Central memory CD8-positive, alpha-beta T cell (primary cell): ENCODE measurements at regions not wholly inside any gene's neighbourhood (a gene's known extent, or its start where the extent isn't known, plus 50 kb on each side); places are given as distances from the start of the nearest gene placed in this dataset.

ENCODE experiments used
- ATAC-seq: fragments of 150-1000 bp; cut with Tn5 transposase; replicated peaks from 2 replicates; pipeline ENCODE4 v1.10.0; 2022; ENCODE audit warnings: mild to moderate bottlenecking, moderate FRiP score, moderate number of reproducible peaks; ENCODE audit not compliant: poor library complexity, severe bottlenecking; ENCODE audit errors: extremely low read depth
- DNase-seq, 2 donors: peaks; one replicate each; pipeline ENCODE4 v3.0.0; 2021; ENCODE audit warnings: low spot score in 2 of 2
- H3K27ac Mint-ChIP-seq: one replicate; pipeline ENCODE4 v1.8.0; 2022; ENCODE audit warnings: low read depth, mild to moderate bottlenecking, moderate library complexity, mixed read lengths
- H3K27me3 Mint-ChIP-seq: one replicate; pipeline ENCODE4 v1.8.0; 2022; ENCODE audit warnings: mixed read lengths
- H3K36me3 Mint-ChIP-seq: one replicate; pipeline ENCODE4 v1.8.0; 2022; ENCODE audit warnings: mild to moderate bottlenecking, moderate library complexity, mixed read lengths; ENCODE audit not compliant: insufficient read depth
- H3K4me1 Mint-ChIP-seq: one replicate; pipeline ENCODE4 v1.8.0; 2022; ENCODE audit warnings: mixed read lengths
- H3K4me3 Mint-ChIP-seq: one replicate; pipeline ENCODE4 v1.8.0; 2022; ENCODE audit warnings: mild to moderate bottlenecking, moderate library complexity, mixed read lengths
- H3K9me3 Mint-ChIP-seq: one replicate; pipeline ENCODE4 v1.8.0; 2022; ENCODE audit warnings: mixed read lengths

DNA sequence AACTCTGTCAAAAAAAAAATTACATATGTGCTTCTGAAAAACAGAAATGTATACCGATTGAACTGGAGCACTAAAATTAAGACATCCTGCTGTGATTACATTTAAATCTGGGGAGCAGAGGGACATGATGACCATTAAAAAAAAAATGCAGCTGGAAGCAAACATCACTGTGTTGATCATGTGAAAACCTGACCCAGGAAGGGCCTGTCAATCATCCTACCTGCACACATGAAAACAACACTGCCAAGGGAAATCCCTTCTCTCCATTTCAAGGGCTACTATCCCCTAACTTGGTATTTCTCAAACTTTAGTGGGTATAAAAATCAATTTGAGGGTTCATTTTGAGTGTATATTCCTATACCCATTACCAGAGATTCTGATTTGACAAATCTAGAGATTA lies 719.9 kb upstream of the CBLB start:
- Mint-ChIP-seq H3K27me3 (no peaks in the 10 kb centered on the region), H3K9me3 (no peaks in the 10 kb centered on the region), H3K36me3 (peaks cover 2% of the 10 kb centered on the region), H3K27ac (no peak overlapping the region), H3K4me1 (no peaks in the 10 kb centered on the region), H3K4me3 (no peak overlapping the region)
- ATAC-seq (no peak), DNase-seq (no peak)

DNA sequence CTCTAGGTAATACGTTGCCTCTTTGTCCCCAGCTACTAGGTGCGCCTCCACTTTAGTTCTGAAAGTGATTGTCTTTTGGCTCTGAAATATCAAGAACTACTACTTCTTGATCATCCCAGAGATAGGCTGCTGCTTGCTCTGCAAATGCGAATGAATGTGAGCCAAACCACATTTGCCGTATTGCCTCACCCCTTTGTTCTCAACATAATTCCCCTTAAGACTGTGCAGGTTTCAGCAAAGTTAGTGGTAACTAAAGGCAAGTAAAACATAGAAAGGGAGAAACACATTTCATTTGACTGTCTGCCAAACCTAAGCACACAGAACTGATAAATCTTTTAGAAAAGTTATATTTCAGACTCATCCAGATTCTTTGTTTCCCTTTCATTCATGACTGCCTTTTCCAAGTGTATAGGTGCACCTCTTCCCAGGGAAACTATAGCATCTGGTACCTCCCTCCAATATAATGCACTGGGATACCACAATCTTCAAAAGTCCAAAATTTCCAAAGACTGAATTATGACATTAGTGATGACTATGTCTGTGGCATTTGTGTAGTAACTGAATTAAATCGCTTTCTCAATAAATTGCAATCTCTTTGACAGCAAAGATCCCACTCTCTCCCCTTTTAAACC lies 720.6 kb upstream of the CBLB start:
- DNase-seq (no peak), ATAC-seq (no peak)
- Mint-ChIP-seq H3K36me3 (peaks cover 2% of the 10 kb centered on the region), H3K27ac (no peak overlapping the region), H3K27me3 (no peaks in the 10 kb centered on the region), H3K9me3 (no peaks in the 10 kb centered on the region), H3K4me3 (no peak overlapping the region), H3K4me1 (no peaks in the 10 kb centered on the region)

DNA sequence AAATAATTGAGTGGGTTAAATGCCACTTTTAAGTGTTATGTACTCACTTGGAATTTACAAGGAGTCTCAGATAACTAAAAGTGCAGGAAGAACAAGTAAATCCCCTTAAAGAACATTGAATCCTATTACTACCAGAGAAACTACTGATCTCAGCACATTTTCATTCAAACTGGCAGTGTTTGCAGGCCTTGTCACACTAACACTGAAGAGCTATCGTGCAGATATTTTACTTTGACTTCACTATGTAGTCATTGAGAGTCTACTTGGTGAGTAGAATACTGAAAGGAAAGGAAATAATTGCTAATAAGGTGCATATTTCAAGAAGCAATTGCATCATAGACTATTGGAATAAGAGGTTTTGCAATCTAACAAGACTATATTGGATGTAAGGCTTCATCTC lies 721.4 kb upstream of the CBLB start:
- H3K4me3 Mint-ChIP-seq: no peak overlapping the region
- H3K36me3 Mint-ChIP-seq: peaks cover 2% of the 10 kb centered on the region
- H3K4me1 Mint-ChIP-seq: no peaks in the 10 kb centered on the region
- H3K27me3 Mint-ChIP-seq: no peaks in the 10 kb centered on the region
- ATAC-seq: no peak
- no peaks in the 10 kb centered on the region for H3K9me3 Mint-ChIP-seq
- DNase-seq: no peak
- H3K27ac Mint-ChIP-seq: no peak overlapping the region

DNA sequence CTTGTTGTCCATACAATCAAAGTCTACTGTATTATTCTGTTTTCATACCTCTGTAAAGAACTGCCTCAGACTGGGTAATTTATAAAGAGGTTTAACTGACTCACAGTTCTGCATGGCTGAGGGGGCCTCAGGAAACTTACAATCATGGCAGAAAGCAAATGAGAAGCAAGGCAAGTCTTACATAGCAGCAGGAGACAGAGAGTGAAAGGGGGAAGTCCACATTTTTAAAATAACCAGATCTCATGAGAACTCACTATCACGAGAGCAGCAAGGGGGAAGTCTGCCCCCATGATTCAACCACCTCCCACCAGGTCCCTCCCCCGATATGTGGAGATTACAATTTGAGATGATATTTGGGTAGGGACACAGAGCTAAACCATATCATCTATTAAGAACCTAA lies 724.6 kb upstream of the CBLB start:
- H3K27ac Mint-ChIP-seq: no peak overlapping the region
- ATAC-seq (no peak), DNase-seq (no peak)
- no peaks in the 10 kb centered on the region for H3K9me3 Mint-ChIP-seq
- H3K4me3 Mint-ChIP-seq: no peak overlapping the region
- H3K4me1 Mint-ChIP-seq: no peaks in the 10 kb centered on the region
- H3K36me3 Mint-ChIP-seq: peaks cover 2% of the 10 kb centered on the region
- H3K27me3 Mint-ChIP-seq: no peaks in the 10 kb centered on the region

DNA sequence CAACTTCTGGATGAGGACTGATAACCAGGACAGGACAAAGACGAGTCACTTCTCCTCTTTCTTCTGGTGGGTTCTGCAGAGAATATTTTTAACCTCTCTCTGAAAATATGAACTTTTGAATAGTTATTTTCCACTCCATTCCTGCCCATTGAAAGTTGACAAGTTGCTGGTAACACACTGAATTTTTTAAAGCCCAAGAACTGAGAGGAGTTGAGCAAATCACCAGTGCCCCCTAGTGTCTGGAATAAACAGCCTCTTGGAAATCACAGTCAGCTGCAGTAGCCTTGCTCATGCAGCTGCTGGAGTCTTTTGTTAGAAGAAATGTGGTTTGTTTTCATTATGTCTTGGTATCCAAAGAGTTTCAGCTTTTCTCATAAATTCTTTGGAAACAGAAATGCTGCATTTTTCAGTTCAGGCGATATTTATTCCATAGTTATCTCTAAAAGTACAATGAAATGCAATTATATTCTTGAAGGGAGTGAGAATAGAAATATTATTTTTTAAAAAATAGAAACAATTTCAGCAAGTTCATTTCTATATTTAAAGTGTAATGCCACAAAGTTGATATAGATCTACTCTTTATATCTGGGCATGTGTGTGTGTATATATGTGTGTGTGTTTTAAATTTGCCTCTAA lies 741.0 kb upstream of the CBLB start:
- H3K27ac Mint-ChIP-seq: no peak overlapping the region
- no peaks in the 10 kb centered on the region for H3K9me3 Mint-ChIP-seq
- no peaks in the 10 kb centered on the region for H3K36me3 Mint-ChIP-seq
- H3K4me3 Mint-ChIP-seq: no peak overlapping the region
- no peaks in the 10 kb centered on the region for H3K27me3 Mint-ChIP-seq
- DNase-seq (peak; percentile 26 to 53), ATAC-seq (peak; percentile 65)
- peaks cover 6% of the 10 kb centered on the region for H3K4me1 Mint-ChIP-seq

DNA sequence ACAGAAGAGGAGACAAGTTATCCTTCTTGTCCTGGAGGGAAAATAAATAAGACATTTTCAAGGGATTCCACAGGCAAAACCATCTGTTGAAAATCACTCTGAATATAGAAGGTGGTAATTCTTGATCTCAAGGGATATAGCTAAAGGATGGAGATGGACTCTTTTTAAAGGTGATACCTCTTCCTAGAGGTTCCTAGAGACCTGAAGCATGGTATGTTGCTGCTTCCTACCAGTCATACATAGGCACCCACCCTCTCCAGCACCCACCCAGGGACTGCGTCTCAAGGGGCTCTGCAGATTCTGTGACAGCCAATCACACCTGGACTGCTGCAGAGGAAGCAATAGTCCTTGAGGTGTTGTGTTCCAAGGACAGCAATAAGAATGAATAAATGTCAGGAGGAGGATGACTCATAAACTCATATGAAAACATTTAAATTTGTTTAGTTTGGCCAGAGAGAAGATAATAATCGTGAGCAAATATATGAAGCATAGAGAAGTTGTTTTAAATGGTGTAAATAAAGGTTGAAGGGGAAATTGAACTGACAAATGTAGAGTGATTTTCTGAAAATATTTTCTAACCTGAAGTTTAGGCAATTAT lies 741.6 kb upstream of the CBLB start:
- Mint-ChIP-seq H3K9me3 (no peaks in the 10 kb centered on the region), H3K27ac (no peak overlapping the region), H3K4me3 (no peak overlapping the region), H3K36me3 (no peaks in the 10 kb centered on the region), H3K27me3 (no peaks in the 10 kb centered on the region), H3K4me1 (peaks cover 6% of the 10 kb centered on the region)
- ATAC-seq (no peak), DNase-seq (no peak)

DNA sequence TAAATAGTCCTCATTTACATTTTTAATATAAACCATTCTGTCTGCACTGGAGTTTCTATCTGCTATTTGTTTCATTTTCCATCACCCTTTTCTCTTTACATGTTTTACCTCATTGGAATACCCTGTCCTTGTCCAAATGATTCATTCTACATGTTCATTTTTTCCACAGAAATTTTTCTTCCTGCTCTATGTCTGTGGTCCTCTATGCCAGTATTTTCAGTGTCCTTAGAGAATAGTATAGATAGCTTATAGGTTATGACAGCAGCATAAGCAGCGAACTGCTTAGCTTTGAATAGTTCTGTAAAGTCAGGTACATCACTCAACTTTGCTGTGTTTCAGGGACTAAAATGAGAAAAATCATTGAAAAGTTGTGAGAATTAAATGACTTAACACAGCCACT lies 742.3 kb upstream of the CBLB start:
- Mint-ChIP-seq H3K36me3 (no peaks in the 10 kb centered on the region), H3K4me1 (peaks cover 6% of the 10 kb centered on the region)

DNA sequence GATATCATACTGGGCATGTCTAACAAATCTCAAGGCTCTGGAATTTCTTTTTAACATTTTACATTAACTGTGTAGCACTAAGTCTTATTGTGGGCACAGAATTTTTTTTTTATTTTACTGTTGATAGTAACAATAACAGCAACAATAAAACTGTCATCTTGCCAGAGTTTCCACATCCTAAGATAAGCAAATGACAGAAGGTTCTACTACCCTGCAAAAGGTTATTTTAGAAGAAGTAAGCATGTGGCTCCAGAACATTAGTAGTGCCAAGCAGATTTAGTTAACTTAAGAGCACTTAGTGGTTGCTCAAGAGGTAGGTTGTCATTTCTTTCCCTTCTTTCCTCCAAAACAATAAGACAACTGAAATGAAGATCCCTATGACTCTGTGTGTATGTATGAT lies 743.0 kb upstream of the CBLB start:
- no peak overlapping the region for H3K4me3 Mint-ChIP-seq
- ATAC-seq: no peak
- DNase-seq: no peak
- peaks cover 6% of the 10 kb centered on the region for H3K4me1 Mint-ChIP-seq
- H3K27me3 Mint-ChIP-seq: no peaks in the 10 kb centered on the region
- no peaks in the 10 kb centered on the region for H3K9me3 Mint-ChIP-seq
- H3K27ac Mint-ChIP-seq: no peak overlapping the region
- no peaks in the 10 kb centered on the region for H3K36me3 Mint-ChIP-seq

More for the DNA sequence above, 742.3 kb upstream of the CBLB start:
- H3K9me3 Mint-ChIP-seq: no peaks in the 10 kb centered on the region
- no peaks in the 10 kb centered on the region for H3K27me3 Mint-ChIP-seq
- ATAC-seq: no peak
- no peak for DNase-seq
- H3K27ac Mint-ChIP-seq: no peak overlapping the region
- H3K4me3 Mint-ChIP-seq: no peak overlapping the region

DNA sequence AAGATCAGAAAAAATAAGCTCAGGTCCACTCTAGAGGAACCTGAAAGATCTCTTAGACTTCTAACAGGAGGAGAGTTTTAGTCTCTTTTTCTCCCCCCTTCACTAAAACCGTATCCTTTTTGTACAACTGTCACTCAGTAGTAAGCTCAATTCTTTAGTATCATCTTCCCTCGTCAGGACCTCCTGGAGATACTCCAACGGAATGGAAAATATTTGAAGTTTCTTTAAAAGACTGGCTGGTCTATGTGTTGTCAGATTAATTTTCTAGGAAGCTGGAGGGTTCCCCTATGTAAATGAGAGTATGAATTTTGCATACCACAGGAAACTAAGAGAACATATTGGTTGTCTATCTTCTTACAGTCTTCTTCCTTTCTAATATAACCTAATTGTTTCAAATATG lies 747.7 kb upstream of the CBLB start:
- Mint-ChIP-seq H3K27me3 (no peaks in the 10 kb centered on the region), H3K9me3 (no peaks in the 10 kb centered on the region), H3K27ac (no peak overlapping the region), H3K4me3 (no peak overlapping the region), H3K4me1 (no peaks in the 10 kb centered on the region), H3K36me3 (no peaks in the 10 kb centered on the region)
- no peak for DNase-seq
- no peak for ATAC-seq

DNA sequence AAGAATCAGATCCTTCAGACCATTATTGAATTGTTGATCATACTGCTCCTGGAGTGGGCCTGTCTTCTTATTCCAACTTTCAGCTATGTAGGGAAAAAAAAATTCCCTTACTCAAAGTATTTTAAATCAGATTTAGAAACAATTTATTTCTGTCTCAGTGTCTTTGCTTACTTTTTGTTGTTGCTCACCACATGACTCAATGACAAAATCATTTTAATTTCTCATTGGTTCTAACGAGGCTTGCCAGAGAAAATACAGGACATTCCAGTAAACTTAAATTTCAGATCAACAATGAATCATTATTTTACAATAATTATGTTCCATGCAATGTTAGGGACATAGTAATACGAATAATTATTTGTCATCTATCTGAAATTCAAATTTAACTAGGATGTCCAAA lies 748.5 kb upstream of the CBLB start:
- Mint-ChIP-seq H3K27me3 (no peaks in the 10 kb centered on the region), H3K4me1 (no peaks in the 10 kb centered on the region), H3K27ac (no peak overlapping the region), H3K9me3 (no peaks in the 10 kb centered on the region), H3K4me3 (no peak overlapping the region), H3K36me3 (no peaks in the 10 kb centered on the region)
- DNase-seq (no peak), ATAC-seq (no peak)

DNA sequence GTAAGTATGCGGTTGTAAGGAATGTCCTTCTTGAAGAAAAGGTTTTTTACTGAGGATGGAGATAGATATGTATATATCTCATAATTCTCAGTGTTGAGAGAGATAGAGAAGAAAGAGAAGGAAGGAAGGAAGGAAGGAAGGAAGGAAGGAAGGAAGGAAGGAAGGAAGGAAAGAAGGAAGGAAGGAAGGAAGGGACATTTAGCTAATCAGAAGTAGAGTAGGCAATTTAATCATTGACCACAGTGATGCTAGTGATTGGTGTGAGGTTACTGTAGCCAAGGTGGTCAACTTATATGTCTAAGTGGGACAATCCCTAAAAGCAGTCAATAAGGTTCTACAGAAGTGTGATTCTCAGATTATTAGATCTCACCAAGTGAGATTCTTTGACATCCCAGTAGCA lies 751.8 kb upstream of the CBLB start:
- Mint-ChIP-seq H3K27ac (no peak overlapping the region), H3K9me3 (peaks cover 10% of the 10 kb centered on the region), H3K4me1 (no peaks in the 10 kb centered on the region), H3K4me3 (no peak overlapping the region), H3K36me3 (no peaks in the 10 kb centered on the region), H3K27me3 (no peaks in the 10 kb centered on the region)
- no peak for DNase-seq
- no peak for ATAC-seq

DNA sequence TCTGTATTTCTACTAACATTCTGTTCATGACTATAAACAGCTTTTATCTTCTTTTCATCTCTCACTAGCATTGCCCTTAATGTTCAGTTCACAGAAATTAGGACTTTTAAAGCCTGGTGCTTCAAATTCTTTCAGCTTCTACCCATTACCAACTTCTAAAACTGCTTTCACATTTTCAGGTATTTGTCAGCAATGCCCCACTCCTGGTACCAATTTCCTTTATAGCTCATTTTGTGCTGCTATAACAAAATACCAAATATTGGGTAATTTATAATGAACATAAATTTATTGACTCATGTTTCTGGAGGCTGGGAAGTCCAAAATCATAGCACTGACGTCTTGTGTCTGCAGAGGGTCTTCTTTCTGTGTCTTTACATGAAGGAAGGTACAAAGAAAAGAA lies 753.1 kb upstream of the CCDC54 start:
- H3K4me3 Mint-ChIP-seq: no peak overlapping the region
- H3K9me3 Mint-ChIP-seq: peaks cover 10% of the 10 kb centered on the region
- H3K36me3 Mint-ChIP-seq: no peaks in the 10 kb centered on the region
- ATAC-seq (no peak), DNase-seq (no peak)
- H3K27me3 Mint-ChIP-seq: no peaks in the 10 kb centered on the region
- no peak overlapping the region for H3K27ac Mint-ChIP-seq
- H3K4me1 Mint-ChIP-seq: no peaks in the 10 kb centered on the region

DNA sequence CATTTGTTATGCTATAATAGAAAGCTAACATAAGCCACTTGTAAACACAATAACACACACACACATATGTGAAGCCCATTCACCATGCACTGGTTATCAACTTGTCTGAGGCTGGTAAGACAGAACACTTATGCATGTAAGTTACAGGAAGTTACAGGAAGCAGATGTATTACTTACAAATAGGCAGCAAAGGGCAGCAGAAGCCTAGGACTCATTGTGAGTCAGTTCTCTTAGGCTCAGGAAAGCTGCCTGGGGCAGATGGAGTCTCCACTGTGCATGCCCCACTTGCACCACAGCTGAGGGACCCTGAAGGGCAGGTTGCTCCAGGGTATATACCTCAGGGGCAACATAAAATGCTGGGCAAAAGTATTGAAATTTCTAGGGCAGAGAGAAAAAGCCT lies 748.8 kb upstream of the CCDC54 start:
- Mint-ChIP-seq H3K27me3 (no peaks in the 10 kb centered on the region), H3K36me3 (no peaks in the 10 kb centered on the region), H3K4me3 (no peak overlapping the region), H3K27ac (no peak overlapping the region), H3K9me3 (peaks cover 10% of the 10 kb centered on the region), H3K4me1 (no peaks in the 10 kb centered on the region)
- no peak for ATAC-seq
- DNase-seq: no peak
